Astrocyte (in vitro differentiated cells and primary cell): ENCODE measurements at regions not wholly inside any gene's neighbourhood (a gene's known extent, or its start where the extent isn't known, plus 50 kb on each side); places are given as distances from the start of the nearest gene placed in this dataset.

ENCODE experiments used
- DNase-seq: peaks from one replicate; pipeline ENCODE4 v3.0.0-alpha.2; 2010; ENCODE audit warnings: low read depth
- FAIRE-seq: peaks from 2 replicates; lab custom pipeline; 2011; peaks lifted over from hg19 to GRCh38; lab: Jason Lieb, UNC
- H2AFZ ChIP-seq: 2 replicates; pipeline ENCODE4 v1.6.0; 2012; ENCODE audit warnings: low read depth, low read length, inconsistent platforms
- H3K27ac ChIP-seq: 2 replicates; pipeline ENCODE4 v1.5.1; 2011; ENCODE audit warnings: low read depth, low read length, inconsistent platforms
- H3K27me3 ChIP-seq: 2 replicates; pipeline ENCODE4 v1.6.0; 2011; ENCODE audit warnings: low read length, inconsistent platforms; ENCODE audit not compliant: insufficient read depth
- H3K36me3 ChIP-seq: 2 replicates; pipeline ENCODE4 v1.5.1; 2011; ENCODE audit warnings: low read length, inconsistent platforms; ENCODE audit not compliant: insufficient read depth
- H3K4me1 ChIP-seq: 2 replicates; pipeline ENCODE4 v1.5.1; 2011; ENCODE audit warnings: low read length, inconsistent platforms; ENCODE audit not compliant: insufficient read depth
- H3K4me2 ChIP-seq: 2 replicates; pipeline ENCODE4 v1.6.0; 2012; ENCODE audit warnings: low read length, inconsistent platforms
- H3K4me3 ChIP-seq: 2 replicates; pipeline ENCODE4 v1.5.1; 2011; ENCODE audit warnings: low read depth, mild to moderate bottlenecking, low read length, inconsistent platforms; ENCODE audit not compliant: insufficient read depth
- H3K79me2 ChIP-seq: 2 replicates; pipeline ENCODE4 v1.6.0; 2012; ENCODE audit warnings: mild to moderate bottlenecking, low read length, inconsistent platforms; ENCODE audit not compliant: insufficient read depth
- H3K9ac ChIP-seq: 2 replicates; pipeline ENCODE4 v1.6.0; 2012; ENCODE audit warnings: mild to moderate bottlenecking, low read length, inconsistent platforms
- H3K9me3 ChIP-seq: 2 replicates; pipeline ENCODE4 v1.5.1; 2012; ENCODE audit warnings: low read depth, mild to moderate bottlenecking, low read length, inconsistent platforms; ENCODE audit not compliant: insufficient read depth
- H4K20me1 ChIP-seq: 2 replicates; pipeline ENCODE4 v1.6.0; 2012; ENCODE audit warnings: low read length, inconsistent platforms; ENCODE audit not compliant: insufficient read depth
- H3K27ac Mint-ChIP-seq: one replicate; pipeline ENCODE4 v1.8.0; 2021; ENCODE audit warnings: mild to moderate bottlenecking, mixed read lengths; ENCODE audit not compliant: unreplicated experiment
- H3K27me3 Mint-ChIP-seq: one replicate; pipeline ENCODE4 v1.8.0; 2021; ENCODE audit warnings: low read depth, mixed read lengths; ENCODE audit not compliant: unreplicated experiment
- H3K36me3 Mint-ChIP-seq: one replicate; pipeline ENCODE4 v1.8.0; 2021; ENCODE audit warnings: low read depth, mixed read lengths; ENCODE audit not compliant: unreplicated experiment
- H3K4me1 Mint-ChIP-seq: one replicate; pipeline ENCODE4 v1.8.0; 2021; ENCODE audit warnings: low read depth, mixed read lengths; ENCODE audit not compliant: unreplicated experiment
- H3K4me3 Mint-ChIP-seq: one replicate; pipeline ENCODE4 v1.8.0; 2021; ENCODE audit warnings: mild to moderate bottlenecking, moderate library complexity, mixed read lengths; ENCODE audit not compliant: unreplicated experiment
- H3K9me3 Mint-ChIP-seq: one replicate; pipeline ENCODE4 v1.8.0; 2021; ENCODE audit warnings: mild to moderate bottlenecking, mixed read lengths; ENCODE audit not compliant: unreplicated experiment
- EZH2 ChIP-seq: IDR thresholded peaks from 2 replicates; pipeline ENCODE4 v1.6.1; 2012; ENCODE audit warnings: mild to moderate bottlenecking, low read length, inconsistent platforms; ENCODE audit not compliant: insufficient read depth
- TF ChIP-seq, protein P1 (sequence below): IDR thresholded peaks from 2 replicates; pipeline ENCODE4 v1.5.1; 2011; ENCODE audit warnings: low read depth, mild to moderate bottlenecking, inconsistent platforms, low read length, moderate library complexity; ENCODE audit not compliant: insufficient read depth

DNA sequence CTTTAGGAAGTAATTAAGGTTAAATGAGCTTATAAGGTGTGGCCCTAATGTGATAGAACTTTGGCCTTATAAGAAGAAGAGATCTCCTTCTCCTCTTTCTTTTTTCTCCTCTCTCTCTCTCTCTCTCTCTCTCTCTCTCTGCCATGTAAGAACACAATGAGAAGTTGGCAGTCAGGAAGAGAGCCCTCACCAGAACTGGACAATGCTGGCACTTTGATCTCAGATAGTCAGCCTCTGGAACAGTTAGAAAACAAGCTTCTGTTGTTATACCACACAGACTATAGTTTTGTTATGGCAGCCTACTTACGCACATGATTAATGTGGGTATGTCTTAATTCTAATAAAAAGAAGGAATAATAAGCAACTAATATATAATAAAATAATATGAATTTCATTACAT is 444.2 kb upstream of the LRRC7 start:
- H3K9me3 ChIP-seq: no peaks in the 10 kb centered on the region
- DNase-seq (no peak), FAIRE-seq (no peak)
- H3K9ac ChIP-seq: no peak overlapping the region
- H3K4me1 ChIP-seq: no peaks in the 10 kb centered on the region
- Mint-ChIP-seq H3K36me3 (no peaks in the 10 kb centered on the region), H3K4me1 (peaks cover 18% of the 10 kb centered on the region), H3K9me3 (no peaks in the 10 kb centered on the region), H3K4me3 (no peak overlapping the region), H3K27ac (no peak overlapping the region), H3K27me3 (no peaks in the 10 kb centered on the region)
- no peaks in the 10 kb centered on the region for H3K27me3 ChIP-seq
- H3K4me3 ChIP-seq: no peak overlapping the region
- TF ChIP-seq, protein P1, sequence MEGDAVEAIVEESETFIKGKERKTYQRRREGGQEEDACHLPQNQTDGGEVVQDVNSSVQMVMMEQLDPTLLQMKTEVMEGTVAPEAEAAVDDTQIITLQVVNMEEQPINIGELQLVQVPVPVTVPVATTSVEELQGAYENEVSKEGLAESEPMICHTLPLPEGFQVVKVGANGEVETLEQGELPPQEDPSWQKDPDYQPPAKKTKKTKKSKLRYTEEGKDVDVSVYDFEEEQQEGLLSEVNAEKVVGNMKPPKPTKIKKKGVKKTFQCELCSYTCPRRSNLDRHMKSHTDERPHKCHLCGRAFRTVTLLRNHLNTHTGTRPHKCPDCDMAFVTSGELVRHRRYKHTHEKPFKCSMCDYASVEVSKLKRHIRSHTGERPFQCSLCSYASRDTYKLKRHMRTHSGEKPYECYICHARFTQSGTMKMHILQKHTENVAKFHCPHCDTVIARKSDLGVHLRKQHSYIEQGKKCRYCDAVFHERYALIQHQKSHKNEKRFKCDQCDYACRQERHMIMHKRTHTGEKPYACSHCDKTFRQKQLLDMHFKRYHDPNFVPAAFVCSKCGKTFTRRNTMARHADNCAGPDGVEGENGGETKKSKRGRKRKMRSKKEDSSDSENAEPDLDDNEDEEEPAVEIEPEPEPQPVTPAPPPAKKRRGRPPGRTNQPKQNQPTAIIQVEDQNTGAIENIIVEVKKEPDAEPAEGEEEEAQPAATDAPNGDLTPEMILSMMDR: no peak
- TF ChIP-seq EZH2: no peak
- H3K4me2 ChIP-seq: no peak overlapping the region
- H3K36me3 ChIP-seq: no peaks in the 10 kb centered on the region
- no peaks in the 10 kb centered on the region for H3K79me2 ChIP-seq
- no peak overlapping the region for H2AFZ ChIP-seq
- no peaks in the 10 kb centered on the region for H4K20me1 ChIP-seq
- H3K27ac ChIP-seq: no peak overlapping the region

GRCh38 chr1:69126796-69127195 is 440.9 kb upstream of the LRRC7 start:
- no peak overlapping the region for H3K4me3 ChIP-seq
- H2AFZ ChIP-seq: no peak overlapping the region
- FAIRE-seq (no peak), DNase-seq (no peak)
- no peak overlapping the region for H3K27ac ChIP-seq
- no peak overlapping the region for H3K9ac ChIP-seq
- no peaks in the 10 kb centered on the region for H3K9me3 ChIP-seq
- H3K4me2 ChIP-seq: no peak overlapping the region
- TF ChIP-seq, protein P1: no peak
- no peak for TF ChIP-seq EZH2
- H3K27me3 ChIP-seq: no peaks in the 10 kb centered on the region
- Mint-ChIP-seq H3K9me3 (peaks cover 2% of the 10 kb centered on the region), H3K4me1 (peaks cover 12% of the 10 kb centered on the region), H3K36me3 (no peaks in the 10 kb centered on the region), H3K27ac (no peak overlapping the region), H3K4me3 (no peak overlapping the region), H3K27me3 (no peaks in the 10 kb centered on the region)
- no peaks in the 10 kb centered on the region for H4K20me1 ChIP-seq
- no peaks in the 10 kb centered on the region for H3K4me1 ChIP-seq
- H3K36me3 ChIP-seq: no peaks in the 10 kb centered on the region
- H3K79me2 ChIP-seq: no peaks in the 10 kb centered on the region

GRCh38 chr1:69128204-69128603 is 439.5 kb upstream of the LRRC7 start:
- no peak overlapping the region for H3K4me3 Mint-ChIP-seq
- Histone ChIP-seq H3K27me3 (no peaks in the 10 kb centered on the region), H4K20me1 (no peaks in the 10 kb centered on the region), H2AFZ (no peak overlapping the region), H3K79me2 (no peaks in the 10 kb centered on the region), H3K4me1 (no peaks in the 10 kb centered on the region), H3K9ac (no peak overlapping the region), H3K36me3 (no peaks in the 10 kb centered on the region), H3K4me2 (no peak overlapping the region), H3K27ac (no peak overlapping the region), H3K9me3 (no peaks in the 10 kb centered on the region), H3K4me3 (no peak overlapping the region)
- FAIRE-seq (no peak), DNase-seq (no peak)
- TF ChIP-seq, protein P1: no peak
- TF ChIP-seq EZH2: no peak
- peaks cover 2% of the 10 kb centered on the region for H3K4me1 Mint-ChIP-seq
- H3K9me3 Mint-ChIP-seq: peaks cover 2% of the 10 kb centered on the region
- H3K27me3 Mint-ChIP-seq: no peaks in the 10 kb centered on the region
- no peaks in the 10 kb centered on the region for H3K36me3 Mint-ChIP-seq
- no peak overlapping the region for H3K27ac Mint-ChIP-seq
